ENCODE measurements at regions not wholly inside any gene's neighbourhood (a gene's known extent, or its start where the extent isn't known, plus 50 kb on each side); places are given as distances from the start of the nearest gene placed in this dataset.
"Not testable (repeated sequence)": the region's sequence is repeated elsewhere in the genome, so short reads cannot be mapped to it uniquely, and the experiment has no call there.

DNA sequence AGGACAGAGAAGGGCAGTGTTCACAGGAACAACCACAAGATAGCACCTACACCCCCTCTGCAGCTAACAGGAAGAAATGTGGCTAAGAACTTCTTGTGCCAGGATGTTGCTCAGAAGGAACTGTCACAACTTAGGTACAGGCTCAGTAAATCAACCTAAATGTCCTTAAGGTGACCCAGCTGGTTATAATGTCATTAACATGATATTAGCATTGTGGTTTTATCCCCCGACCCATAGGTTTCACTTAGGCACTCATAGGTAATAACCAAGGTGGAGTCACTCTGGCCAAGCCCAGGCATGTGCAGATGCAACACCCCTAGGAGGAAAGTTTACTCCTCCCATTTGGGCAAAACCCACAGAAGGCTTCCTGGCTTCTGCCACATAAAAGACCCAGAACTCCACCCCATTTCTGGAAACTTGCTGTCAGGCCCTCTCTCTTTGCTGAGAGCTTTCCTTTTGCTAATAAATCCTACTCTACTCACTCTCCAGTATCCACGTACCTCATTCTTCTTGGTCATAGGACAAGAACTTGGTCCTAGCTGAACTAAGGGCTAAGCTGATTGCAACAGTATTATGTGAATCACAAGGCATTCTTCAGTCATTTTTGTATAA, 951.3 kb downstream of the SLITRK5 start:
- DNase-seq = no peak

DNA sequence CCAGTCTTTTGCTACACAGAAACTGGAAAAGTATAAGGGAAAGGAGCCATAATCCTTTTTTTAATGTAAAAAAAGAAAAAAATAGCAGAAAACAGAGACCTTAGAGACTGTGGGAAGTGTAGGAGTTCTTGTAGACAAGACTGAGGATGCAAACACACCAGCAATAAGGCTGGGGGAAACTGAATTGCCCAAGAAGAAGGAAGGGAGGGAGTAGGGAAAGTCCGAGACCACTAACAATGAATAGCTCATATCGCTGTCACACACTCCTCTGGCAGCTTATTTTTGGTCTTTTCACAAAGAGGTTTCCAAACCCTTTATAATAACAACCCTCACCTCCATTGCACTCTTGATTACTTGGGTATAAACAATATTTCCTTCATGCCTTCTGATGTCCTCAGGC, 952.0 kb downstream of the SLITRK5 start:
- DNase-seq = no peak

- no peak for DNase-seq
Observed at GRCh38 chr13:88627071-88627470, 955.9 kb downstream of the SLITRK5 start.

DNA sequence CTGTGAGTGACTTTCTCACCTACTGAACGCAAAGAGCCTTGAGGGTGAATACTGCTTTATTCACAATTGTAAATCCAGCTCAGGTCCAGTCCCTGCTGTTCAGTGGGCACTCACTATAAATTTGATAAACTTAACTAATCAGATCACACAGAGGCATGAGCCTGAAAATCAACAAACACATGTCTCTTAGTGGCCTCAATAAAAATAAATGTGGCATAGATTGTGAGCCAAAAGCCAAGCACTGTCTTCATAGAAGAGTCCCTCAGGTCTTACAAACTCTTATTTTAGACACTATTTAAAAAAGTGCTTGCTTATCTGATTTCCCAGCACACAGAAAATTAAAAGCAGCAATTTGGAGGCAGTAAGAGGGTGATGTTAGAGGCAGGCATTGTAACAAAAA, 957.7 kb downstream of the SLITRK5 start:
- no peak for DNase-seq

DNA sequence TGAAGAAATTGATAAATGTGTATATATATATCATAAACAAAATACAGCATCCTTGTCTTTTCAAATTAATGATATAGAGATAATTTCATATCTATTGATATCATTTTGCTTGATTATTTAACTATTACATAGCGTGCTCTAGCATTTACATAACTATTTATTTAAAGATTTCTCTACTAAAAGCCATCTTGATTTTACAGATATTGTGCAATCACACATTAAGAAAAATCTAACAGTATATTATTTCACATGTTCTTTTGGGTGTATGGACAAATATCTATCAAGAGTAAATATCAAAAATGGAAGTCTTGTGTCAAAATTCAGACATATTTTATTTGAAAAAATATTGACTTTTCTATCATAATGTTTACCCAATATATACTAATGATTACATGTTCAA, 966.8 kb downstream of the SLITRK5 start:
- no peak for DNase-seq

GRCh38 chr13:88643233-88643632, 972.1 kb downstream of the SLITRK5 start:
- no peak for DNase-seq

- DNase-seq = no peak
Observed at GRCh38 chr13:88648598-88649373, 977.6 kb downstream of the SLITRK5 start.

- no peak for DNase-seq
Observed at GRCh38 chr13:88649855-88650254, 978.7 kb downstream of the SLITRK5 start.

DNA sequence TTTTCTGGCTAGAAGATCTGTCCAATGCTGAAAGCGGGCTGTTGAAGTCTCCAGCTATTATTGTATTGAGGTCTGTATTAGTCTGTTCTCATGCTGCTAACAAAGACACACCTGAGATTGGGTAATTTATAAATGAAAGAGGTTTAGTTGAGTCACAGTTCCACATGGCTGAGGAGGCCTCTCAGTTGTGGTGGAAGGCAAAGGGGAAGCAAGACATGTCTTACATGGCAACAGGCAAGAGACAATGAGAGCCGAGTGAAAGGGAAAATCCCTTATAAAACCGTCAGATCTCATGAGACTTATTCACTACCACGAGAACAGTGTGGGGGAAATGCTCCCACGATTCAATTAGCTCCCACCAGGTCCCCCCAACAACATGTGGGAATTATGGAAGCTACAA, 980.4 kb downstream of the SLITRK5 start:
- no peak for DNase-seq

GRCh38 chr13:88656751-88657150, 985.6 kb downstream of the SLITRK5 start:
- no peak for DNase-seq

DNA sequence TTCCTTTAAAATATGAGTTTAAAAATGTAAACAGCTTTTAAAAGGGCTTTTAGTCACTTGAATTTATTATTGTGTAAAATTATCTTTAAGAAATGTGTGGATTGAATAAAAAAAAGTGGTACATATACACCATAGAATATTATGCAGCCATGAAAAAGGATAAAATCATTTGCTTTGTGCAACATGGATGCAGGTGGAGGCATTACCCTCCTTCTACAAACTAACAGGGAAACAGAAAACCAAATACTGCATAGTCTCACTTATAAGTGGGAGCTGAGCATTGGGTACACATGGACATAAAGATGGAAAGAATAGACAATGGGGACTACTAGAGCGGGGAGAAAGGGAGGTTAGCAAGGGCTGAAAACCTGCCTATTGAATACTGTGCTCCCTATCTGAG, 999.3 kb downstream of the SLITRK5 start:
- DNase-seq = no peak

- DNase-seq = no peak
Observed at GRCh38 chr13:88674841-88675240, 1003.7 kb downstream of the SLITRK5 start.

DNA sequence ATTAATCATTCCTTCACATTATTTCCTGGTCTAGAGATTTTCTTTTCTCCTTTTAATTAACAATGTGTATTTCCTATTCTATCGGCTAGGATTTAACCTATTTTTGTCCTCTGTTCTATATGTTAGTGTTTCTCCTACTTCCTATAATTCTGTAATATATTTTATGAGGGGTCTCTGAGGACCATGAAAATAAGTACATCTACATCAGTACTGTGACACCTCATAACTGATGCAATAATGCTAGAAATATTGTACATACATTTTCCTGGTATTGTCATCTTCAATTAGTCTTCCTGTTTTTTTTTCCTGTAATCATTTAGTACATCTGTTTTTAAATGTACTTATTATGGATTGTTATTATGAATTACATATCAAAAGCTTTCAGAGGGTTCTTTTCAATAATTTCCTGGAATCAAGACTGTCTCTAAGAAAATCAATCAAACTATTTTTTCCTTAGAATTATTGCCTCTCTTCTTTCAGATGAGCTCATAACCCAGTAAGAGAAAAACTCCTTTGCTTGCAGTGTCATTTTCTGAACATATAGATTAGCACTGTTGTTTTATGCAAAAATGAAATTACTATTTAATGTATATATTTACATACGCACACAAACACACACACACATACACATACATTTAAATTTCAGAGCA, 1004.3 kb downstream of the SLITRK5 start:
- DNase-seq = no peak

GRCh38 chr13:88676016-88676415, 1004.8 kb downstream of the SLITRK5 start:
- DNase-seq = no peak

- DNase-seq = no peak
Observed at GRCh38 chr13:88685459-88685858, 1014.3 kb downstream of the SLITRK5 start.

DNA sequence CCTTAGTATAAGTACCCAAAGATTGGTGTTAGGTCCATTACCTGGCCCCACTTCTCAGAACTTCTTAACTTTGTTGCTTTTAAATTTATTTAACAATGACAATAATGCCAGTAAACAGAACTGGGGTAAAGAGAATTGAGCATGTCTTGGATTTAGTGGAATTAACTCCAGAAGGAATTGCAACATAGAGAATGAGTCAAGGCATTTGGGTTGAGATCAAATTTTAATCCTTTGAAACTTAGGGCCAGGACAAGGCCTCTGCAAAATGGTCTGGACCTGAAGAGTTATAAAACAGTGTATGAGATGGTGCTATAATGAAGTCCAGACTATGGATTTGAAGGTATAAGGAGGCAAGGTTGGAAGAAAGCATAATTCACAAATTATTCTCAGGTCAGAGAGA, 1030.4 kb downstream of the SLITRK5 start:
- DNase-seq = no peak

DNA sequence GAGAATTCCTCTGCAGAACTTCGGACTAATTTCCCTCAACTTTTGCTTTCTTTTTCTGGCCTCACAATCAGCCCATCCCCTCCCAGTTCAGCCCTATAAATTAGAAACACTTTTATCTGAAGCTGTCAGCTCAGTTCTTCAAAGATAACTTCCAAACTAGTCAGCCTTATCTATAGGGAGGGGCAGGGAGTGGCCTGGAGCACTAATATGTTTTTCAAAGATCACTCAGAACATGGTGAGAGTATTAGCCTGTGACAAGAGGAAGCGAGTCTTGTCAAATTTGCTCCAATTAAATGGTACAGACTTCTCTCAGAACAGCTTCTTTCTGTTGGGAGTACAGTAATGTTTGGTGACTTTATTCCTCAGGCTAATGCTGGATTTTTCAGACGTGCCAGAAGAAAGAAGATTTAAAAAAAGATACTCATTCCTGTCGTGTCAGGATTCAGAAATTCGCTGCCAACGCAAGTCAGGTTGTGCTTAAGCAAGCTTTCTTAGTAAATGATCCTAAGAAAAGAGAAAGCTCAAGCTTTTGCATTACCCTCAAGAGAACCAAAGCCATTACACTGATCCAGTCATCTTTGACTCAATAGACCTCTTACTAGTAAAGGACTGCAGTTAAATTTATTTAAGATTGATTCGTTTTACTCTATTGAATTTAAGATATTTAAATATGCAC, 1033.6 kb downstream of the SLITRK5 start:
- DNase-seq = no peak

DNA sequence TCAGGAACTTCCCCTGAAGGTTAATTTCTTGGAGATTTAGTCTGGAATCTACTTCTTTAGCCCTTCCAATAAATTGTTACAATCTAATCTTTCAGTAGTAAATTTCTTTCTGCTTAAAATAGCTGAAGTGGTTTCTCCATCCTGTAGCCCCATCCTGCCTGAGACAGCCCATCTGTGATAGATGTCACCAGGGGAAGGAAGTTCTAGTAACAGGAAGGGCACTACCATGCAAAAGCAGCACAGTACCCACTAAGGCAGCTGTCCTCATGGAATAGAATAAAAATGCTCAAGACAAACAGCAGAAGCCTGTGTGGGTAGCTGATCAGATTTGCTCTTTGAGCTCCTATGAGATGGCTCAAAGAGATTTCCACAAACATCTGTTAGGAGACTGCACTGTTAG, 1036.5 kb downstream of the SLITRK5 start:
- no peak for DNase-seq

- no peak for DNase-seq
Observed at GRCh38 chr13:88717946-88718345, 1046.8 kb downstream of the SLITRK5 start.

DNA sequence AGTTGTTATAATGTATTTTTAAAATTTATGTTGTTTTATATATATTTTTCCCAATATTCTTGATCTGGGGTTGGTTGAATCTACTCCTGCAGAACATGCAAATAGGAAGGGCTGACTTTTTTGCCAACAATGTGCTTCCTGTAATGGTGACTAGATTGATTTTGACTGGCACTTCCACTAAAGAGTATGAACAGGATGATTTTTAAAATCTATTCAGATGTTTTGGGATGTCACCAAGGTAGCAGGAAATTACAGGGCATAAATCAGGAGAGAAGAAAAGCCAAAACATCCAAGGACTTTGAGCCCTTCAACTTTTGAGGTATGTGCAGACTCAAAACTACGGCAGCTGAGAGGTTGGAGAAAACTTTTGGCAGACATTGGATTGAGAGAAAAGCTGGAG, 1047.6 kb downstream of the SLITRK5 start:
- DNase-seq = no peak

GRCh38 chr13:88726075-88726474, 1054.9 kb downstream of the SLITRK5 start:
- DNase-seq = no peak

DNA sequence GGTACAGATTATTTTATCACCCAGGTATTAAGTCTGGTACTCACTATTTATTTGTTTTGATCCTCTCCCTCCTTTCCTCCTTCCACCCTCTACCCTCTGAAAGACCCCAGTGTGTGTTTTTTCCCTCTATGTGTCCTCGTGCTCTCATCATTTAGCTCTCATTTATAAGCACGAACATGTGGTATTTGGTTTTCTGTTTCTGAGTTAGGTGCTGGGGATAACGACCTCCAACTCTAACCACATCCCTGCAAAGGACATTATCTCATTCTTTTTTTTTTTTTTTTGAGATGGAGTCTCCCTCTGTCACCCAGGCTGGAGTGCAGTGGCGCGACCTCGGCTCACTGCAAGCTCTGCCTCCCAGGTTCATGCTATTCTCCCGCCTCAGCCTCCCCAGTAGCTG, 1056.1 kb downstream of the SLITRK5 start:
- not testable (repeated sequence) for DNase-seq

DNA sequence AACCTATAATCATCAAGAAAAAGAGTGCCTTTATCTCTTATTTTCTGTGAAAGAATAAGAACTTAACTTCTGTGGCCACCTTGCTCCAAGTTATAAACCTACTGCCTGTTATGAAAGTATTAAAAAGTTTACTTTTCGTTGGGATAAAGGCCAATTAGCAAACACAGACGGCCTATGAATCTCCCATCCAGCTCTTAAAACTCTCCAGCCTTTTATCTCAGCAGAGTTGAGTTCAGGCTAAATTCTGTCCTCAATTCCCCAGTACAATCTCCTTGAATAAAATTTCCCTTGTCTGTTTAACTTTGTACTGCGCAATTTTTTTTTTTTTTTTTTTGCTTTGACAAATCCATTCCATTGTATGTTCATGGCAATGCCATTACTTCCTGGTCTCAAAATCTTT, 1058.4 kb downstream of the SLITRK5 start:
- no peak for DNase-seq

DNA sequence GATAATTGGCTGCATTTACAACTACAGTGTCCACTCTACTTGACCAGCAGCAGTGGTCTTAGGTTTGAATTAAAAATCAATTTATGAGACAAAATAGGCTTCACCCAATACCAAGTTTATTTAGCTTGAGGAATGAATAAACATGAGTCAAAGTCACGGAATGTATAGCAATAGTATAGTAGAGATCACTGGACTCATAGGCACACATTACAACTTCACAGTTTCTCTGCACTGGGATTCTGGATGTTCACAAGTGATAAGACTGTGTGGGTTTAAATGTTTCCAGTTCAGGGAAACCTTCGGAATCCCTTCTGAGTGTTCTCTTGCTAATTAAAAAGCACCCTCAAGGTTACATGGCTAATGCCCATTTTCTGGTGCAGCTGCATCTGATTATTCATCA, 1064.9 kb downstream of the SLITRK5 start:
- DNase-seq = no peak

Measured in GF-D8 (cell line).